GM12878 (cell line): ENCODE measurements at regions not wholly inside any gene's neighbourhood (a gene's known extent, or its start where the extent isn't known, plus 50 kb on each side); places are given as distances from the start of the nearest gene placed in this dataset.

Experiments
- ATAC-seq: fragments of 200-7000 bp; cut with Tn5 transposase; 3 replicates; pipeline ENCODE4 v1.9.1; 2020; ENCODE audit warnings: mild to moderate bottlenecking, moderate library complexity
- BruUV-seq: library from RNA; stranded (reverse); fragments of 400-500 nt; replicated peaks from 2 replicates; lab custom pipeline; 2021; lab: Mats Ljungman, UMichigan
- CTCF ChIA-PET: fragments of 300-600 bp; sonication (Branson Sonifier 250); formaldehyde crosslinking; extraction: SDS; loops from one replicate; lab custom pipeline; 2021; ENCODE audit warnings: inconsistent platforms; lab: Yijun Ruan, JAX
- POLR2A ChIA-PET: fragments of 350-600 bp; formaldehyde crosslinking; extraction: SDS; loops from one replicate; lab custom pipeline; 2021; ENCODE audit warnings: inconsistent platforms; lab: Charles Lee
- RAD21 ChIA-PET: fragments of 300-600 bp; sonication (Branson Sonifier 250); formaldehyde crosslinking; loops from one replicate; lab custom pipeline; 2023; ENCODE audit warnings: antibody characterized with exemption; ENCODE audit not compliant: unreplicated experiment; lab: Charles Lee
- SMC1A ChIA-PET: fragments of 300-600 bp; sonication (Branson Sonifier 250); formaldehyde crosslinking; loops from one replicate; lab custom pipeline; 2023; ENCODE audit not compliant: unreplicated experiment, uncharacterized antibody; lab: Charles Lee
- DNase-seq: peaks from one replicate; pipeline ENCODE4 v3.0.0-alpha.2; 2011; ENCODE audit warnings: low read depth, low spot score
- FAIRE-seq: peaks from 3 replicates; lab custom pipeline; 2011; peaks lifted over from hg19 to GRCh38; lab: Jason Lieb, UNC
- H2AFZ ChIP-seq: 2 replicates; pipeline ENCODE4 v1.6.0; 2011; ENCODE audit warnings: low read depth, low read length, control low read depth; ENCODE audit not compliant: control insufficient read depth
- H3K27ac ChIP-seq: 2 replicates; pipeline ENCODE4 v1.5.1; 2011; ENCODE audit warnings: control low read depth; ENCODE audit not compliant: control insufficient read depth, insufficient read depth
- H3K27me3 ChIP-seq, 2 experiments: replicated peaks in 1 of 2; 2 replicates each; pipeline versions ENCODE4 v1.6.0 to v1.6.1; 2011; ENCODE audit warnings: low read length in 1 of 2; ENCODE audit not compliant: control insufficient read depth in 2 of 2, insufficient read depth in 2 of 2
- H3K36me3 ChIP-seq, 2 experiments: 2 replicates each; pipeline ENCODE4 v1.5.1; 2011; ENCODE audit warnings: low read length in 1 of 2; ENCODE audit not compliant: control insufficient read depth in 2 of 2, insufficient read depth in 2 of 2
- H3K4me1 ChIP-seq: 2 replicates; pipeline ENCODE4 v1.6.1; 2011; ENCODE audit warnings: mild to moderate bottlenecking, low read length, moderate library complexity, mixed read lengths; ENCODE audit not compliant: control insufficient read depth, insufficient read depth
- H3K4me2 ChIP-seq: 2 replicates; pipeline ENCODE4 v1.6.0; 2011; ENCODE audit warnings: control low read depth; ENCODE audit not compliant: control insufficient read depth, insufficient read depth
- H3K4me3 ChIP-seq: fragments of 200-600 bp; sonication (generic); 2 replicates; pipeline ENCODE4 v1.5.1; 2016
- H3K79me2 ChIP-seq: 2 replicates; pipeline ENCODE4 v1.6.0; 2011; ENCODE audit warnings: low read length; ENCODE audit not compliant: control insufficient read depth, insufficient read depth
- H3K9ac ChIP-seq: 2 replicates; pipeline ENCODE4 v1.8.0; 2011; ENCODE audit warnings: low read length, control low read depth, mixed read lengths; ENCODE audit not compliant: control insufficient read depth, insufficient read depth
- H3K9me3 ChIP-seq: replicated peaks from 3 replicates; pipeline ENCODE4 v1.5.1; 2011; ENCODE audit warnings: mild to moderate bottlenecking, low read length; ENCODE audit not compliant: control insufficient read depth, insufficient read depth
- H4K20me1 ChIP-seq: 2 replicates; pipeline ENCODE4 v1.6.0; 2011; ENCODE audit not compliant: control insufficient read depth, insufficient read depth
- CHD2 ChIP-seq: IDR thresholded peaks from 2 replicates; pipeline ENCODE4 v1.6.1; 2011; ENCODE audit warnings: low read depth, low read length, improper control_type of control experiment, borderline replicate concordance
- HSF1 ChIP-seq: fragments of 150-350 bp; IDR thresholded peaks from 2 replicates; pipeline ENCODE4 v1.6.1; 2014; ENCODE audit warnings: mild to moderate bottlenecking, low read depth, low read length
- NFYB ChIP-seq: IDR thresholded peaks from 2 replicates; pipeline ENCODE4 v1.6.1; 2011; ENCODE audit warnings: low read depth, mild to moderate bottlenecking, low read length, improper control_type of control experiment, moderate library complexity; ENCODE audit not compliant: insufficient read depth
- SMC3 ChIP-seq: IDR thresholded peaks from 2 replicates; pipeline ENCODE4 v1.6.1; 2011; ENCODE audit warnings: low read length, improper control_type of control experiment, borderline replicate concordance
- WGBS: methylation state at CpG from one replicate; pipeline ENCODE4 v1.1.6; 2016; ENCODE audit warnings: low lambda C conversion rate; ENCODE audit not compliant: insufficient replicate concordance, insufficient coverage; ENCODE audit errors: missing lambda C conversion rate; 5-methylcytosine and 5-hydroxymethylcytosine counted together
- in situ Hi-C: fragments of 300-500 bp; cut with MboI; formaldehyde crosslinking; loops from 9 replicates; pipeline ENCODE4 v1.14.3; 2018; ENCODE audit warnings: mixed read lengths
- intact Hi-C: fragments of 100-400 bp; cut with micrococcal nuclease; formaldehyde crosslinking; loops from one replicate; pipeline ENCODE4 v1.14.2; 2022; ENCODE audit not compliant: unreplicated experiment

GRCh38 chr2:126846241-126846640, 52.4 kb upstream of the TEX51 start:
- no peak for DNase-seq
- 67% methylated on average over 4 of the region's 4 CpGs for WGBS
- intact Hi-C loops (no loop called here), in situ Hi-C loops (no loop called here)
- Histone ChIP-seq H3K9ac (no peak overlapping the region), H3K4me1 (no peaks in the 10 kb centered on the region), H3K4me2 (no peak overlapping the region), H4K20me1 (no peaks in the 10 kb centered on the region), H3K4me3 (no peak overlapping the region), H3K9me3 (no peaks in the 10 kb centered on the region), H2AFZ (no peak overlapping the region), H3K27me3 (no peaks in the 10 kb centered on the region; a peak in 1 of 4 replicates), H3K79me2 (no peaks in the 10 kb centered on the region), H3K36me3 (no peaks in the 10 kb centered on the region), H3K27ac (no peak overlapping the region)
- no peak for TF ChIP-seq NFYB
- no peak for TF ChIP-seq HSF1
- no peak for TF ChIP-seq SMC3
- TF ChIP-seq CHD2: no peak
- ChIA-PET CTCF (no interaction called here), SMC1A (interaction anchor here (1.8 kb wide), 1 partner anchor 9 kb away, joined by 7 read pairs; no protein-coding TSS in a partner anchor), RAD21 (no interaction called here), POLR2A (no interaction called here)
- no peak for ATAC-seq
- no TSS peak for BruUV-seq
- no peak for FAIRE-seq
